ENCODE measurements at regions not wholly inside any gene's neighbourhood (a gene's known extent, or its start where the extent isn't known, plus 50 kb on each side); places are given as distances from the start of the nearest gene placed in this dataset.
"Not testable (repeated sequence)": the region's sequence is repeated elsewhere in the genome, so short reads cannot be mapped to it uniquely, and the experiment has no call there.

DNA sequence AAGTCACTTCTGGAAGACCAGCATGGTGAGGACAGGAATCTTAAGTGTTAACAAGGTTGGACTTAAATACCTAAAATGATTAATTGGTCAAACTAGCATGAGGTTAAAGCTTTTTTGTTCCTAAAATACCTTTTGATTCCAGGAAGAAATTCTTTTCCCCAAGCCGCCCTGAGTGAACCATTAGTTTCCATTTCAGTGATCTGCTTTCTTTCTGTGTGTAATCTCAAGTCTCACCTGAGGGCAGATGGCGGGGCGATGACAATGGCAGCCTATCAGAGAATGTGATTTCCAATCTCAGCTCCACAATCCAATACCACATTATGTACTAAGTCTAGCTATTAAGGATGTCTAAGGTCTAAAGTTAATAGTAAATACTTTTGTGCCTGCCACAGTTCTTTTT, 390.9 kb upstream of the SGCG start:
- FAIRE-seq = no peak

DNA sequence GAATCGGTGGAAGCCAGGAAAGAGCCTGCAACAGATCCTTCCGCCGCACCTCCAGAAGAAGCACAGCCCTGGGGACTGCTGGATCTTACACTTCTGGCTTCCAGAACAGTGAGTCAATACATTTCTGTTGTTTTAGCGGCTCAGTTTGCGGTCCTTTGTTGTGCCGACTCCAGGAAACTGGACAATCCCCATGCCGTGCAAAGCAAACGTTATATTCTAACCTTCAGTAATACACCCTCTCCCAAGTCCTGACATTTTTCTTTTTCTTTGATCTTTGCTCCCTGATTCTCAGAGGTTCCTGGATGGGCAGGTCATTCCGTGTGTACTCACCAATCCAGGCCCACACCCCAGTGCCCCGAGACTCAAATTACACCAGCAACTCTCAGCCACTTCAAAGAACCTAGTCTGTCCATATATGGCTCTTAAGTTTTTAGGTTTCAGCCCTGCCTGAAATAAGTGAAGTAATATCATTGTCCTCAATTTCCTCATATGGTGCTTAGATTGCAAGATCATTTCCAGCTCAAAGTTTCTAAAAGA, 387.1 kb upstream of the SGCG start:
- no peak for FAIRE-seq

DNA sequence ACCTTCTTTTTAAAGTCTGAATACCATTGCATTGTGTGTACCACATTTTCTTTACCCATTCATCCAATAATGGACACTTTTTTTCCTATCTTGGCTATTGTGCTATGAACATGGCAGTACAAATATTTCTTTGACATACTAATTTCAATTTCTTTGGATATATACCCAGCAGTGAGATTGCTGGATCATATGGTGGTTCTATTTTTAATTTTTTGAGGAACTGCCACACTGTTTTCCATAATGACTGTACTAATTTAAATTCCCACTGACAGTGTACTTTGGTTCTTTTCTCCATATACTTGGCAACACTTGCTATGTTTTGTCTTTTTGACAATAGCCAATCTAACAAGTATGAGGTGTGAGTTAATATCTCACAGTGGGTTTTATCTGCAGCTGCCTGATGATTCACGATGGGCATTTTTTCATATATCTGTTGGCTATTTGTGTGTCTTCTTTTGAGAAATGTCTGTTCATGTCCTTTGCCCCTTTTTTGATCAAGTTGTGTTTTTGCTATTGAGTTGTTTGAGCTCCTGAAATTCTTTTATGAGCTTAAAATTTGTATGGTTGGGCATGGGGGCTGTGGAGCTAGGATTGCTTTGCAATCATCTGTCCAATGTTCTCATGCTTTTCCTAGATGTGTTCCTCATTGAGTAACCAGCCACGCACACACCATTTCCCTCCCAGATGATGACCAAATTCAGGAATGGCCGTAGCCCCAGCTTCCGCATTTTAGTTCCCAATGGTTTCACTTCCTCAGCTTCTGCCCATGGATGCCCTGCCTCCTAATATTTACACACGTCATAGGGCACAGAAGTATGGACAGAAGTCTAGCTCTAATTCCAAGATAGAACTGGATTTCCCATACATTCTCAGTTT, 380.0 kb upstream of the SGCG start:
- no peak for FAIRE-seq

DNA sequence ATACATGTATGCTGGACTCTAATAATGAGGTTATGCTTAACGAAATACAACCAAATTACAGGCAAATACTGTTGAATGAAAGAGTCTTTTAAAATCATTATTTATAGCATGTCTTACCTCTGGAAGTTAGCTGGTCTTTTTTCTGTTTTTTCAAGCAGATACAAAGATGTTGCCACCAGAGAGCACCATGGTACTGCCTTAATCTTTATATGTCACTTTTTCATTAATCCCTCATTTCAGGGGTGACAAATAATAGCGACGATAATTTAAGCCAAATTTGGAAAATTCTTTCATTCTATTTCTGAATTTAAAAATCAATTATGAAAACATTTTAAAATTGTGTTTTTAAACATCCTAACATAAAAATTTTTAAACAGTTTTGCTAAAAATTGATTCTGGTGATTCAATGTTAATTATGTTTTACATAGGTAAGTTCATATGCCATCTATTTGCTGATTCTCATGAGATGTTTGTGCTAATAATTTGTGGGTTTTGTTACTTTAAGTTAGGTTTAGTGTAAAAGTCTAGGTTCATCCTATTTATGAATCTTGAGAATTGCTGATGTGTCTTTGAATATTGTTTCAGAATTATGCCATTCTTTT, 379.3 kb upstream of the SGCG start:
- peak; percentile 62 for FAIRE-seq

DNA sequence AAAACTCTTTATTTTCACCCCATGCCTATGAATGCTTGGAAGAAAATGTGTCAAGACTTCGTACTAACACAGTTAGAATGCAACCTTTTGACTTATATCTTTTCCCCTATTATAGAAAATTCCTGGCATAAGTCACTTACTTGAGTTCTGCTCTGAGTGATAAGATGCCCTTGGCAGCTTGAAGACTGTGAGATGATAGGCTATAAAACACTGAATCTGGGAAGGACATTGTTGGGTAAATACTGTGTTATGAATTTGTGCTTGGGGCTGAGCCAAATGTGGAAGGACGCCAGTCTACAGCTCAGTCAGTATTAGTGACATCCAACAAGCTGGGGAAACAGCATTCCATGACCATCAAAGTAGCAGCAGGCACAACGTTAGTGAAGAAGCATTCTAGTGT, 368.0 kb upstream of the SGCG start:
- FAIRE-seq = no peak

DNA sequence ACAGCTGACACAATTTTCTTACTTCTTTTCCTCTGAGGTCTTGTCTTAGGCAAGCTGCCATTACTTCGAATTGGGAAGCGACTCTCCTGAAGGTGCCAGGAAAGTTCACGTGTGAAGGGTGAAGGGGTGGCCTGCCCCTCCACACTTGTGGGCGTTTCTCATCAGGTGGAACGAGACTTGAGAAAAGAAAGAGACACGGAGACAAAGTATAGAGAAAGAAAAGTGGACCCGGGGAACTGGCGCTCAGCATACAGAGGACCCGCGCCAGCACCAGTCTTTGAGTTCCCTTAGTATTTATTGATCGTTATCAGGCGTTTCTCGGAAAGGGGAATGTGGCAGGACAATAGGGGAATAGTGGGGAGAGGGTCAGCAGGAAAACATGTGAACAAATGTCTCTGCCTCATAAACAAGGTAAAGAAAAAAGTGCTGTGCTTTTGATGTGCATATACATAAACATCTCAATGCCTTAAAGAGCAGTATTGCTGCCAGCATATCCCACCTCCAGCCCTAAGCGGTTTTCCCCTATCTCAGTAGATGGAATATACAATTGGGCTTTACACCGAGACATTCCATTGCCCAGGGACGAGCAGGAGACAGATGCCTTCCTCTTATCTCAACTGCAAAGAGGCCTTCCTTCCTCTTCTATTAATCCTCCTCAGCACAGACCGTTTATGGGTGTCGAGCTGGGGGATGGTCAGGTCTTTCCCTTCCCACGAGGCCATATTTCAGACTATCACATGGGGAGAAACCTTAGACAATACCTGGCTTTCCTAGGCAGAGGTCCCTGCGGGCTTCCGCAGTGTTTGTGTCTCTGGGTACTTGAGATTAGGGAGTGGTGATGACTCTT, 367.0 kb upstream of the SGCG start:
- not testable (repeated sequence) for FAIRE-seq

DNA sequence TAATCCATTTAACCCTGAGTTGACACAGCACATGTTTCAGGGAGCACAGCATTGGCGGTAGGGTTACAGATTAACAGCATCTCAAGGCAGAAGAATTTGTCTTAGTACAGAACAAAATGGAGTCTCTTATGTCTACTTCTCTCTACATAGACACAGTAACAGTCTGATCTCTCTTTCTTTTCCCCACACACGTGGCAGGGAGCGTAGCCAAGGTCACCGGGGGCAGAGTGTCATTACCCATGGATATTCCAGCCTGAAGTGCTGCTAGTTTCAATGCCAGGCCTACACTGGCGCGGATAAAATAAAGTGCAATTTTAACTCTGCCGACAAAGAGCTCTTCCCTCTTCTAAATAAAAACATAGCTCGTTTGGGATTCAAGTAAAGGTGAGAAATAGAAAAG, 366.3 kb upstream of the SGCG start:
- FAIRE-seq = not testable (repeated sequence)

DNA sequence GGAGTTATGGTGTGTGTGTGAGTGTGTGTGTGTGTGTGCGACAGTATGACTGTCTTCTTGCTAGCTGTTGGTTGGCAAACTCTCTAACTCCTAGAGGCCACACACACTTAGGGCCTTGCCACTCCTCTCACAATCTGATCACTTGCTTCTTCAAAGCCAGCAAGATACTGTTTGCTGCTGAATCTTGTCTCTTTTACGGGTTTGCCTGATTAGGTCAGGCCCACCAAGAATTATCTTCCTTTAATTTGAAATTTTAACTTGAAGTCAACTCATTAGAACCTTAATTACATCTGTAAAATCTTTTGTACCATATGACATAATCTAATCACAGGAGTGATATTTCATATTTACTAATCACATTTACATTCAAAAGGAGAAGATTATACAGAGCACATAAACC, 359.2 kb upstream of the SGCG start:
- no peak for FAIRE-seq

DNA sequence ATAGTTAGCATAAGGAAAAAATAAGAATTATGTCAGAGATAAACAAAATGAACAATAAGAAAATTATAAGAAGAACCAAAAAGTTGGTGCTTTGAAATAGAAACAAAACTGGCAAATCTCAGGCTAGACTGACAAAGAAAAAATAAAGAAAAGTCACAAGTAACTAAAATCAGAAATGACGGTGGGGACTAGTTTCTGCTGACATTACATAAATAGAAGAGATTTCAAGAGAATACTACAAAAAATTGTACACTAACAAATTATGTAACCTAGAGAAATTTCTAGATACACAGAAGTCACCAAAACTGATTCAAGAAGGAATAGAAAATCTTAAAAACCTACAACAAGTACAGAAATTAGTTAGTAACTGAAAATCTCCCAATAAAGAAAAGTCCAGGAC, 355.6 kb upstream of the SGCG start:
- FAIRE-seq = no peak

DNA sequence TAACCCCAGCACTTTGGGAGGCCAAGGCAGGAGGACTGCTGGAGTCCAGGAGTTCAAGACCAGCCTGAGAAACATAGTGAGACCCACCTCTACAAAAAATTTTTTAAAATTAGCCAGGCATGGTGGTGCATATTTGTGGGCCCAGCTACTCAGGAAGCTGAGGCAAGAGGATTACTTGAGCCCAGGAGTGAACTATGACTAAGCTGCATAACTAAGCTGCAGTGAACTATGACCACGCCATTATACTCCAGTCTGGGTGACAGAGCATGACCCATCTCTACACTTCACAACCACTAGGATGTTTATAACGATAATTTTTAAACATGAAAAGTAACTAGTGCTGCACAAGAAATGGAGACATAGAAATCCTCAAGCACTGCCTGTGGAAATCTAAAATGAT, 352.7 kb upstream of the SGCG start:
- no peak for FAIRE-seq

DNA sequence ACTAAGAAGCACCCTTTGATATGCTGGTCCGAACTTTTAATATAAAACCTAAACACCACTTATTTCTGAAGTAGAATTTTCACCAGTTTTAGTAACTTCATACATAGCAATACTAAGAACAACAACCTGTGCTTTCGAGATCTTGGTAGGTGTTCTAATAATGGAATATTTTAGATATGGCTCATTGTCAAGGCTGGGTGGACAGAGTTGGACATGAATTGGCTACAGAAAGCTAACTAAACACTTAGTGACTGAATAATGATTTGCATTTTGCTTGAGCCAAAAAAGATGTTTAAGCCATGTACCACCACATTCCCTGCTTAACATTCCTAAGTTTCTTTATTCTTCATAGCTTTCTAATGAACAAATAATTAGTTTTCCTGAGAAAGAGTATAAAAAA, 344.3 kb upstream of the SGCG start:
- no peak for FAIRE-seq

DNA sequence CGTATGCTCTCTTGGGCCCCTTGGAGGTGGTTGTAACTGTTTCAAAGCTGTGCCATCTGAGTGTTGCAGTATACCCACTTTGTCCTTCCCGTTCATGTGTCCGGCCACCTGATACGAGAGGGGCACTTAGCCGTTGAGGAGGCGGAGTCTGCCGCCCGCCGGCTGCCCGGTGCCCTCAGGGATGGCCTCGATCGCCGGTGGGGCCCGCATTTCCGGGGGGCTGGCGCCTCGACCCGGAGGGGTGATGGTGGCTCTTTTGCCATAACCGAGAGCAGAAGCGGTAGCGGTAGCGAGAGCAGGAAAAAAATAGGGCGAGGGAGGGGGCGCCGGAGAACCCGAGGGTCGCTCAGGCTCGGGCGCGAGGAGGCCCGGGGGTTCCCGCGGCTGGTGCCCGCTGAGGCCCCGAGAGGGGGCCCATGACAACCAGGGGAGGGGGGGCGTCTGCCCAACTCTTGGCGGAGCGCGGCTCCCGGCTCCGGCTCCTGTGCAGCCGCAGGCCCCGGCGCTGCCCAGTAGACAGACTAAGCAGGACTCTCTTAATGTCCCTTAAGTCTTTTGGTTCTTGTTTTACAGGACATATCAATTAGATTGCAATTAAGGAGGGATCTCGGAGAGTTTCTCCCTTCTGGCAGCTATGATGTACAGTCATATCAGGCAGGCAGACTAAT, 342.7 kb upstream of the SGCG start:
- FAIRE-seq = no peak

DNA sequence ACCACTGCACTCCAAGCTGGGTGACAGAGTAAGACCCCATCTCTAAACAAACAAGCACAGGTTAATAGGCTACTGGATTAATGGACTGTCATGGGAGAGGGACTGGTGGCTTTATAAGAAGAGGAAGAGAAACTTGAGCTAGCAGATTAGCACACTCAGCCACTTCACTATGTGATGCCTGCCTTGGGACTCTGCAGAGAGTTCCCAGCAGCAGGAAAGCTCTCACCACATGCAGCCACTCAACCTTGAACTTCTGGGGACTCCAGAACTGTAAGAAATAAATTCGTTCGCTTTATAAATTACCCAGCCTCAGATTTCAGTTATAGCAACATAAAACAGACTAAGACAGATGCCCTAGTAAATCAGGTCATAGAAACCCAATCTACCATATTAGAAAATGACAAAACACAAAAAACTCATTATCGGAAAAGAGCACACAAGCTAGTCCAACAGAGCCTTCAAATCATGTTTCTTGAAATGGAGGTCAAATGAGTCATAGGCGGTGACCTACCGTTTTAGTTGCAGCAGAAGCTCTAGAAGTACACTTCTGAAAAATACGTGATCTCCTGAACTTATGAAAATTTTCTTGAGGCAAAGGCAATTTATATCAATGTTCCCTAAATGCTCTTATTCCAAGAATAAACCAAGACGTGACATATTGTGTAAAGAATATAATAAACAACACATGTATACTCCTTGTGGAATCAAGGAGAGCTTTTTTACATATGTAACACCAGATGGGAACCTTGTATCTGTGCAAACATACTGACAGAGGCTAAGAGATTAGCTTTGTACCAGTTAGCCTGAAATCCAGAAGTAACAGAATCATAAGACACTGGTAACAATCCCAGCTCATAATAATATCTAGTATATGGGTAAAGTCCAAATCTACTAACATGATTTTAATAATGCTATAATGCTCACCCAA, 340.9 kb upstream of the SGCG start:
- FAIRE-seq = no peak

DNA sequence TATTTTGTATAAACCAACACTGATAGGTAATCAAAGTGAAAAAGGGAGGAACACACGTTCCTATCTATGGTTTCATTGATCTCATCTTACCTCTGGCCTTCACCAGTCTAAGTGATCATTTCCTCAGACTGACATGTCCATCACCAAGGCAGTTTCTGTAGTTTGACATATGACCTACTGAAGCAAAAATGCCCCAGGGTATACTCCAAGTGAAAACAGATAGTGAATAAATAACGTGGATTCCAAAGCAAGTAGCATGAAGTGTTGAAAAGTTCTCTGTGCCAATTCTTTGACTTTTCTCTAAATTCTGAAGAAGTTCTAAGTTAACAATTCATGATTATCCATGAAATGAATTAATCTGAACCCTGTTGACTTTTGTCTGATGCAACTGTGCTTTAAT, 334.2 kb upstream of the SGCG start:
- FAIRE-seq = no peak

DNA sequence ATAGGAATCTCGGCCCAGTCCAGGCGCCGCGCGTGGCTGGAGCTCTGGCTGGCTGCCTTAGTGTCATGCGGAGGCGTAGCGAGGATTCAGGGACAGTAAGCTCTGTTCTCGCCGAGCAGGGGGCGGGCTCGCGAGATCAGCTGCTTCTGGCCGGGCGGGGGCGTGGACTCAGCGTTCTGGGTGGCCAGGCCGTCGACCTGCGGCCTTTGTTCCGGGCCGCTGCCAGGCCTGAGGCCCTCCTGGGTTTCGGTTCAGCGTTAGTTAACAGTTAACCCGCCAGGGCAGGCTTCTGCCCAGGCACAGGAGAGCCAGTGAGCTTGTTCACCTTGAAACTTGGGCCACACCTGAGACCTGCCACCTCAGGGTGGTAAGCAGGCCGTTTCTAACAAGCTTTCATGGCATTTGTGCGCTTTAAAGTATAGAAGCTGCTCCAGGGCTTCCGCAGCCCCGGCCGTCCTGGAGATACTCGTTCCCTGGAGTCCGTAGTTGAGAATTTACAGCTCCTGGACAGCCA, 332.2 kb upstream of the SGCG start:
- no peak for FAIRE-seq

DNA sequence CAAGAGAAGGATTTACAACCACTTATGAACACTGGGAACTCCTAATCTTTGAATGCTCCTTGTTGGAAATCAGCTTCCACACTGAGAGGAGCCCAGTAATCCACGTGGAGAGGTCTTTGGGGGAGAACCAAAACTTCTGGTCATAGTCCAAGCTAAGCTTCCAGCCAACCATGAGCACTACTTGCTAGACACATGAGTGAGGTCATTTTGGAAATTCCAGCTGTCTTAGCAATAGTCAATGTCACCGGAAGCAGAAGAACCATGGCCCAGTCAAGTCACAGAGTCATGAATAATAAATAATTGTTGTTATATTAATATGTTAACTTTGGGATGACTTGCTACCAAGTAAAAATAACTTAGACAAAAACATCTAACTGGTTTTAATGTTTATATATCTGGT, 324.9 kb upstream of the SGCG start:
- FAIRE-seq = no peak

DNA sequence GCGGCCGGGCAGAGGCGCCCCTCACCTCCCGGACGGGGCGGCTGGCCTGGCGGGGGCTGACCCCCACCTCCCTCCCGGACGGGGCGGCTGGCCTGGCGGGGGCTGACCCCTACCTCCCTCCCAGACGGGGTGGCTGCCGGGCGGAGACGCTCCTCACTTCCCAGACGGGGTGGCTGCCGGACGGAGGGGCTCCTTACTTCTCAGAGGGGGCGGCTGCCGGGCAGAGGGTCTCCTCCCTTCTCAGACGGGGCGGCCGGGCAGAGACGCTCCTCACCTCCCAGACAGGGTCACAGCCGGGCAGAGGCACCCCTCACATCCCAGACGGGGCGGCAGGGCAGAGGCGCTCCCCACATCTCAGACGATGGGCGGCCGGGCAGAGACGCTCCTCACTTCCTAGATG, 321.8 kb upstream of the SGCG start:
- FAIRE-seq = not testable (repeated sequence)

DNA sequence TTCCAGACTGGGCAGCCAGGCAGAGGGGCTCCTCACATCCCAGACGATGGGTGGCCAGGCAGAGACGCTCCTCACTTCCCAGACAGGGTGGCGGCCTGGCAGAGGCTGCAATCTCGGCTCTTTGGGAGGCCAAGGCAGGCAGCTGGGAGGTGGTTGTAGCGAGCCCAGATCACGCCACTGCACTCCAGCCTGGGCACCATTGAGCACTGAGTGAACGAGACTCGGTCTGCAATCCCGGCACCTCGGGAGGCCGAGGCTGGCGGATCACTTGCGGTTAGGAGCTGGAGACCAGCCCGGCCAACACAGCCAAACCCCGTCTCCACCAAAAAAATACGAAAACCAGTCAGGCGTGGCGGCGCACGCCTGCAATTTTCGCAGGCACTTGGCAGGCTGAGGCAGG, 321.4 kb upstream of the SGCG start:
- not testable (repeated sequence) for FAIRE-seq

DNA sequence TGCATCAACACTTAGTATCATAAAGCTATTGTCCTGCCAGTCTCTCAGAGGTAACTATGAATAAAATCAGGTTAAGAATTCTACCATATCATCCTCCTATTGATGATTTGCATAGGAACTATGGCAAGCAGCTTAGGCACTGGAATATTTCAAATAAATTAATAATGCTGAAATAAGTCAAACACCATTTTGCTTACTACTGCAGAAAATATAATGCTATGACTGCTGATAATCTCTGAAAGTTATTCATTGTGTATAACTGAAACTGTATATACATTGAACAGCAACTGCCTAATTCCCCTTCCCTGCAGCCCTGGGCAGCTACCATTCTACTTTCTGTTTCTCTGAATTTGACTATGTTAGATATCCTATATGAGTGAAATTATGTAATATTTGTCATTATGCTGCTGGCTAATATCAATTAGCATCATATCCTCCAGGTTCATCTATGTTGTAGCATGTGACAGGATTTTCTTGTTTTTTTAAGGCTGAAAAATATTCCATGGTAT, 318.8 kb upstream of the SGCG start:
- FAIRE-seq = no peak

DNA sequence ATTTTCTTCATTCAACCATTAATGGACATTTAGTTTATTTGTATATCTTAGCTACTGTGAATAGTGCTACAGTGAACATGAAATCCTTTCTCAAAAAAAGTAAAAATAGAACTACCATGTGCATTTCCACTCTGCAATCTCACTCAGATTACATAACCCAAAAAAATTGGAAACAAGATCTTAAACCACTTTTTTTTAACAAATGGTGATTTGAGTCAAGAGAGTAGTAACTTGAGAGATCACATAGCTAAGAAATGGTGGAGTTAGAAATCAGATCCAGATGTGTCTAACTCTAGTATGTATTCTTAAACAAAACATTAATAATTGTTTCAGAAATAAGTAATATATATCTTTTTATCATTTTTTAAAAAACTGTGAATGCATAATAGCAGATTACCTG, 318.3 kb upstream of the SGCG start:
- FAIRE-seq = no peak

DNA sequence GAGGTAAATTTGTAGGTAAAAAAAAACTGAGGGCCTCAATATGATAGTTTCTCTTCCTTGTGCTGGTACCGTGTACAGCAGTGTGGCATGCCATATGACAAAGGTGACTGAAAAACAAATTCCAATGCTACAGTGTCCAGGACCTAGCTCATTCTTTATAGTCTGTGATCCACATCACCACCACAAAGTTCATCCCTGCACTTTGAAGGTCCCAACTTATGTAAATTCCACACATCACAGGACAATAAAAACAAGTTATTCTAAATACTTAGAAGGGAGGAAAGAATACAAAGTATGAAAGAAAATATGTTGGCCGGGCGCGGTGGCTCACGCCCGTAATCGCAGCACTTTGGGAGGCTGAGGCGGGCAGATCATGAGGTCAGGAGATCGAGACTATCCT, 314.6 kb upstream of the SGCG start:
- no peak for FAIRE-seq

Measured in TTC549 (cell line).